Endothelial cell of umbilical vein (primary cell): ENCODE measurements at regions not wholly inside any gene's neighbourhood (a gene's known extent, or its start where the extent isn't known, plus 50 kb on each side); places are given as distances from the start of the nearest gene placed in this dataset.

Experiments
- BruUV-seq: library from RNA; stranded (reverse); fragments of 400-500 nt; replicated peaks from 2 replicates; lab custom pipeline; 2021; lab: Mats Ljungman, UMichigan
- CTCF ChIA-PET: fragments of 300-600, 350-600 bp; sonication (Branson Sonifier 250); formaldehyde crosslinking; loops from one replicate; lab custom pipeline; 2021; ENCODE audit warnings: antibody characterized with exemption, inconsistent platforms; lab: Charles Lee
- POLR2A ChIA-PET: fragments of 300-600, 350-600 bp; sonication (Branson Sonifier 250); formaldehyde crosslinking; loops from one replicate; lab custom pipeline; 2021; ENCODE audit warnings: antibody characterized with exemption, inconsistent platforms; lab: Charles Lee
- DNase-seq: peaks from one replicate; pipeline ENCODE4 v3.0.0-alpha.2; 2011; ENCODE audit warnings: low read depth, low spot score
- FAIRE-seq: peaks from 2 replicates; lab custom pipeline; 2011; peaks lifted over from hg19 to GRCh38; lab: Jason Lieb, UNC
- H2AFZ ChIP-seq: 2 replicates; pipeline ENCODE4 v1.6.0; 2012; ENCODE audit warnings: low read depth, low read length, control low read depth, inconsistent platforms
- H3K27ac ChIP-seq: 2 replicates; pipeline ENCODE4 v1.5.1; 2011; ENCODE audit warnings: low read depth, mild to moderate bottlenecking, control low read depth, low read length, moderate library complexity; ENCODE audit not compliant: insufficient read depth
- H3K27me3 ChIP-seq, 2 experiments: 2 replicates each; pipeline versions ENCODE4 v1.6.0 to v1.6.1; 2011; ENCODE audit warnings: low read length in 2 of 2, mixed read lengths in 1 of 2; ENCODE audit not compliant: control insufficient read depth in 2 of 2, insufficient read depth in 2 of 2
- H3K36me3 ChIP-seq, 2 experiments: 2 replicates in 1 of 2; 3 replicates in 1 of 2; pipeline ENCODE4 v1.5.1; 2011; ENCODE audit warnings: low read length in 2 of 2, mild to moderate bottlenecking in 1 of 2, moderate library complexity in 1 of 2; ENCODE audit not compliant: control insufficient read depth in 2 of 2, insufficient read depth in 2 of 2; ENCODE audit errors: extremely low read depth in 1 of 2
- H3K4me1 ChIP-seq: 3 replicates; pipeline ENCODE4 v1.5.1; 2011; ENCODE audit warnings: mild to moderate bottlenecking, low read length; ENCODE audit not compliant: control insufficient read depth, insufficient read depth; ENCODE audit errors: extremely low read depth
- H3K4me2 ChIP-seq: 2 replicates; pipeline ENCODE4 v1.6.1; 2011; ENCODE audit warnings: low read length, control low read depth, mixed read lengths; ENCODE audit not compliant: insufficient read depth
- H3K4me3 ChIP-seq, 3 experiments: fragments of 200-600 bp in 1 of 3; sonication (generic), shearing (Covaris generic) in 1 of 3; replicated peaks in 1 of 3; 2 replicates each; pipeline ENCODE4 v1.5.1; 2011 to 2016; ENCODE audit warnings: control low read depth in 3 of 3, low read length in 3 of 3, mild to moderate bottlenecking in 2 of 3, inconsistent platforms in 1 of 3, low read depth in 1 of 3, moderate library complexity in 1 of 3; ENCODE audit not compliant: insufficient read depth in 1 of 3
- H3K79me2 ChIP-seq: 2 replicates; pipeline ENCODE4 v1.6.0; 2012; ENCODE audit warnings: low read length, inconsistent platforms; ENCODE audit not compliant: control insufficient read depth, insufficient read depth
- H3K9ac ChIP-seq: replicated peaks from 2 replicates; pipeline ENCODE3; 2011; ENCODE audit warnings: low read length, control low read depth; ENCODE audit not compliant: insufficient read depth; ENCODE audit errors: extremely low read depth
- H3K9me1 ChIP-seq: replicated peaks from 3 replicates; pipeline ENCODE4 v1.6.0; 2011; ENCODE audit warnings: mild to moderate bottlenecking, low read length; ENCODE audit not compliant: control insufficient read depth, insufficient read depth; ENCODE audit errors: extremely low read depth
- H3K9me3 ChIP-seq: replicated peaks from 2 replicates; pipeline ENCODE4 v1.5.1; 2012; ENCODE audit warnings: low read length, inconsistent platforms; ENCODE audit not compliant: control insufficient read depth, insufficient read depth
- H4K20me1 ChIP-seq: replicated peaks from 2 replicates; pipeline ENCODE3; 2011; ENCODE audit warnings: mild to moderate bottlenecking, low read length; ENCODE audit not compliant: control insufficient read depth, insufficient read depth; ENCODE audit errors: extremely low read depth
- EZH2 ChIP-seq: IDR thresholded peaks from 2 replicates; pipeline ENCODE4 v1.6.1; 2012; ENCODE audit warnings: borderline replicate concordance, low read depth, mild to moderate bottlenecking, moderate library complexity, low read length, inconsistent platforms; ENCODE audit not compliant: severe bottlenecking
- FOS ChIP-seq: IDR thresholded peaks from 2 replicates; pipeline ENCODE4 v1.6.1; 2011; ENCODE audit warnings: mild to moderate bottlenecking, low read length, moderate library complexity, borderline replicate concordance; ENCODE audit not compliant: insufficient read depth
- GATA2 ChIP-seq: IDR thresholded peaks from 2 replicates; pipeline ENCODE4 v1.7.0; 2011; ENCODE audit warnings: low read depth, mild to moderate bottlenecking, moderate library complexity, mixed read lengths, low read length; ENCODE audit not compliant: insufficient read length, insufficient read depth
- JUN ChIP-seq: IDR thresholded peaks from 2 replicates; pipeline ENCODE4 v1.6.1; 2011; ENCODE audit warnings: borderline replicate concordance, low read depth; ENCODE audit not compliant: insufficient read length, insufficient read depth
- MYC ChIP-seq: IDR thresholded peaks from one replicate; pipeline ENCODE4 v1.6.1; 2011; ENCODE audit warnings: mild to moderate bottlenecking, low read depth, low read length
- POLR2A ChIP-seq: IDR thresholded peaks from 2 replicates; pipeline ENCODE4 v1.6.1; 2012; ENCODE audit warnings: low read depth, mild to moderate bottlenecking, control low read depth, low read length
- POLR2AphosphoS5 ChIP-seq: IDR thresholded peaks from 2 replicates; pipeline ENCODE4 v1.6.1; 2012; ENCODE audit warnings: low read depth, mild to moderate bottlenecking, control low read depth, low read length, moderate library complexity; ENCODE audit not compliant: insufficient read depth
- dilution Hi-C: fragments of 300-500 bp; cut with MboI; formaldehyde crosslinking; loops from one replicate; pipeline ENCODE4 v1.15.0; 2019; ENCODE audit warnings: low sequenced_read_pairs; ENCODE audit not compliant: extremely low pct_ligation_motif_present
- intact Hi-C: fragments of 100-400 bp; cut with micrococcal nuclease; formaldehyde crosslinking; loops from one replicate; pipeline ENCODE4 v1.10.0; 2022
- TF ChIP-seq, protein P1 (sequence below): IDR thresholded peaks from 2 replicates; pipeline ENCODE4 v1.6.1; 2011; ENCODE audit not compliant: insufficient read depth, insufficient read length
- TF ChIP-seq, protein P2 (sequence below), 2 donors: IDR thresholded peaks; 1 replicate in 1 of 2; 2 replicates in 1 of 2; pipeline ENCODE4 v1.5.1; 2011; ENCODE audit warnings: low read length in 2 of 2, mild to moderate bottlenecking in 2 of 2, moderate library complexity in 2 of 2, control low read depth in 1 of 2, inconsistent platforms in 1 of 2, low read depth in 1 of 2; ENCODE audit not compliant: insufficient read depth in 1 of 2; ENCODE audit errors: extremely low read depth in 1 of 2

DNA sequence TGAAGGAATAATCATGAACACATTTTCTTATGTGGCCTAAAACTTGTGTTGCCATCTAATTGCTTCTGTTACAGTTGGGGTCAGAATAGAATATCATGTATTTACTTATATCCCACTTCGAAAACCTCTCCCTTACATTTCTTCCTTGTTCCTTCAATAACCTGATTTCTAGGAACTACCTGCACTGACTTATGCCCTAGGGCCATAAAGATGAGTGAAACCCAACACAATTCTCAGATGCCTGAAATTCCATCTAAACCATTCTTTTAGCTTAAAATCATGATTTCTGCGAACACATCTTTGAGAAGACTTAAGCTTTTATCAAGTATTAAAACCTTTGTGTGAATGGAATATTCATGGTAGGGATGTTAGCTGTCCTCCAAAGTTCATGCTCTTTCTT is 142.7 kb downstream of the SNAPC1 start:
- Histone ChIP-seq H3K4me1 (no peaks in the 10 kb centered on the region), H3K9ac (no peak overlapping the region), H3K9me3 (no peaks in the 10 kb centered on the region), H2AFZ (no peak overlapping the region), H3K4me3 (no peak overlapping the region), H3K9me1 (no peaks in the 10 kb centered on the region), H3K79me2 (no peaks in the 10 kb centered on the region), H3K36me3 (no peaks in the 10 kb centered on the region), H3K27ac (no peak overlapping the region), H3K4me2 (no peak overlapping the region), H3K27me3 (peaks cover 4 to 8% of the 10 kb centered on the region in 2 experiments), H4K20me1 (no peaks in the 10 kb centered on the region)
- intact Hi-C loops, result no loop called here
- dilution Hi-C loops, result no loop called here
- no peak for FAIRE-seq
- no TSS peak for BruUV-seq
- CTCF ChIA-PET, result interaction anchor here (1.2 to 4.0 kb wide), 2 partner anchors 11 to 221 kb away, joined by 3 to 14 read pairs; no protein-coding TSS in a partner anchor
- no peak for DNase-seq
- POLR2A ChIA-PET, result no interaction called here
- TF ChIP-seq MYC, result no peak
- TF ChIP-seq FOS, result no peak
- TF ChIP-seq, protein P1, sequence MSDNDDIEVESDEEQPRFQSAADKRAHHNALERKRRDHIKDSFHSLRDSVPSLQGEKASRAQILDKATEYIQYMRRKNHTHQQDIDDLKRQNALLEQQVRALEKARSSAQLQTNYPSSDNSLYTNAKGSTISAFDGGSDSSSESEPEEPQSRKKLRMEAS, result no peak
- TF ChIP-seq JUN, result no peak
- TF ChIP-seq GATA2, result no peak
- TF ChIP-seq POLR2A, result no peak
- TF ChIP-seq, protein P2, sequence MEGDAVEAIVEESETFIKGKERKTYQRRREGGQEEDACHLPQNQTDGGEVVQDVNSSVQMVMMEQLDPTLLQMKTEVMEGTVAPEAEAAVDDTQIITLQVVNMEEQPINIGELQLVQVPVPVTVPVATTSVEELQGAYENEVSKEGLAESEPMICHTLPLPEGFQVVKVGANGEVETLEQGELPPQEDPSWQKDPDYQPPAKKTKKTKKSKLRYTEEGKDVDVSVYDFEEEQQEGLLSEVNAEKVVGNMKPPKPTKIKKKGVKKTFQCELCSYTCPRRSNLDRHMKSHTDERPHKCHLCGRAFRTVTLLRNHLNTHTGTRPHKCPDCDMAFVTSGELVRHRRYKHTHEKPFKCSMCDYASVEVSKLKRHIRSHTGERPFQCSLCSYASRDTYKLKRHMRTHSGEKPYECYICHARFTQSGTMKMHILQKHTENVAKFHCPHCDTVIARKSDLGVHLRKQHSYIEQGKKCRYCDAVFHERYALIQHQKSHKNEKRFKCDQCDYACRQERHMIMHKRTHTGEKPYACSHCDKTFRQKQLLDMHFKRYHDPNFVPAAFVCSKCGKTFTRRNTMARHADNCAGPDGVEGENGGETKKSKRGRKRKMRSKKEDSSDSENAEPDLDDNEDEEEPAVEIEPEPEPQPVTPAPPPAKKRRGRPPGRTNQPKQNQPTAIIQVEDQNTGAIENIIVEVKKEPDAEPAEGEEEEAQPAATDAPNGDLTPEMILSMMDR (IDR thresholded peaks at IDR 0.05; ENCODE audit: extremely low read depth in 1 of 2, insufficient read depth in 1 of 2, low read depth in 1 of 2, low read length in 2 of 2), result no peak
- no peak for TF ChIP-seq EZH2
- TF ChIP-seq POLR2AphosphoS5, result no peak
